ENCODE measurements at regions not wholly inside any gene's neighbourhood (a gene's known extent, or its start where the extent isn't known, plus 50 kb on each side); places are given as distances from the start of the nearest gene placed in this dataset.

DNA sequence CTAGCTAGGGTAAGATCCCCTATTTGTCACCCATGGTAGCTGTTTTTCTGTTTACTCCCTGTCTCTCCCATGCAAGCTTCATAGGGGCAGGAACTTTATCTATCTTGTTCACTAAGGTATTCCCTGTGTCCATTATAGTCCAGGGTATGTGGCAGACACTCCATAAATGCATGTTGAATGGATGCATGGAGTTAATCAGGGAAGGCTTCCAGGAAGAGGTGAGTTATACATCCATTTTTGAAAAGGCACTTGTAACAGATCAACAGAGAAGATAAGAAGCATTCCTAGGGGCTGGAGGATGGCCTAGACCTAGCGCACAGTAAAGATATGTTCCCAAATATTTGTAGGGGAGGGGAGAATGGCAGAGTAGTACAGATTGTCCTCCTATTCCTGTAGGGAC lies 130.3 kb downstream of the BUD13 start:
- DNase-seq (ENCODE audit: low read depth): no peak

DNA sequence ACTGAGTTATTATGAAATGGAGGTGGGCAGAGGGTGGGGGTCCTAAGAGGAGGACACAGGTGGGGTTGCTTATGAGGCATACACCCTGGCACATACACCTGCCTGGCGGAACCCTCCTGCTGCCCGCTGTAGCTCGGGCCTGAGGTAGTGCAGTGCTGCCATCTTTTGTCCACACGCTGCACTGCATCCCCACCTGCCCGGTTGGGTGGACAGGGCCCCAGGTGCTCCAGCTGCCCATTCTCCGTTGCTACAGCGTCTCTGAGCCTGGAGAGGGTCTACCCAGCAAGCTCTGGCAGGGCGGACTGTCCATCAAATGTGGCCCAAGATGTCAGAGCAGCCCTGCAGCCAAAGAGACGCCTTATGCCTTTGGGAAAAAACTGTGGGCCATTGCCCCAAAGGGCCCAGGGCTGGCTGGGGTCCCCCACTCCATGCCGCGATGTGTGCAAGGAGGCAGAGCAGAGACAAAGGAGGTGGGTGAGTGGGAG lies 131.2 kb downstream of the BUD13 start:
- DNase-seq (ENCODE audit: low read depth): peak; percentile 7

DNA sequence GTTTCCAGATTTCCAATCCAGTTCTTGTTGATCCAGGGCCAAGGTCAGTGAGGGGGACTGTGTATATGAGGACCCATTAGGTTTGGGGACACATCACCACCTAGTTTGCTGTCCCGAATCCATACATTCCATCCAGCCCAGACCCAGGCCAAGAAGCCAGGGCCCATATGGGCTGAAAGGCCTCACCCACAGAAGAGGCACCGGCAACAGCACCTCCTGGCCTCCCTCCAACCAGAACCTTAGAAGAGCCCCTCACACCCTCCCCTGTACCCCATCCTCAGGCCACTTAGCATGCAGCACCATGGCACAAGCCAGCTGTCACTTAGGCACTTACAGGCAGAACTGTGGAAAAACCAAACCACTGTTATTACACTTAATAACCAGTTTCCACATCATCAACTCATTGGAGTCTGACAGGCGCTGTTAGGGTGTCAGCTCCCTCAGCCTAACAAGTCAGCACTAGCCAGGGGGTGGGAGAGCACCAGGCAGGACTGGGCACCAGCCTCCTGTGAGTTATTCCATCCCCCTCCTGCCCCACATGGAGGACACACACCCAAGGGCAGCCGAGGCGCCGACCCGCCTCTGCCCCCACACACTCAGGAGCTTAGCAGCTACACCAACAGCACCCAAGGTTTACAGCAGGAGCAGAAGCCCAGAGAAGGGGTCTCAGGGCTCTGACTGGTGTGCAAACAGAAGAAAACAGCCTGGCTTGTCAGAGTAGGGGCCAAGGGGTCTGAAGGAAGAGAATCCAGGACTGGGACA lies 132.0 kb downstream of the BUD13 start:
- no peak for DNase-seq (ENCODE audit: low read depth)

DNA sequence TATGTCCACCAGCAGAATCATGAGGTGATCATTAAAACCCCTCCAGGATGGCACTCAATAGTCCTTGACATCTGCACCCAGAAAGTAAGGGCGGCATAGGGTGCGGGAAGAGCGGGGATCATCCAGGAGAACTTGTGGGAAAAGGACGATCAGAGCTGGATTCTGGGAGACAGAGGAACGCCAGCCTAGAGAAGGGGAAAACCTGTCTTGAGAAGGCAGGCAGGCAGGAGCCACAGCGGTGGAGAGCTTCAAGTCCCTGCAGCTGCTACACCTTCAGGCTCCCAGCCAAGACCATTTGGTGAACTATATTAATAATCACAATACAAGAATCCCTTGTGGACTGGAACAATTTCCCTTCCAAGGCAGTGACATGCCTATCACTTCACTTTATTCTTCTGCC lies 134.3 kb downstream of the BUD13 start:
- DNase-seq (ENCODE audit: low read depth): no peak

DNA sequence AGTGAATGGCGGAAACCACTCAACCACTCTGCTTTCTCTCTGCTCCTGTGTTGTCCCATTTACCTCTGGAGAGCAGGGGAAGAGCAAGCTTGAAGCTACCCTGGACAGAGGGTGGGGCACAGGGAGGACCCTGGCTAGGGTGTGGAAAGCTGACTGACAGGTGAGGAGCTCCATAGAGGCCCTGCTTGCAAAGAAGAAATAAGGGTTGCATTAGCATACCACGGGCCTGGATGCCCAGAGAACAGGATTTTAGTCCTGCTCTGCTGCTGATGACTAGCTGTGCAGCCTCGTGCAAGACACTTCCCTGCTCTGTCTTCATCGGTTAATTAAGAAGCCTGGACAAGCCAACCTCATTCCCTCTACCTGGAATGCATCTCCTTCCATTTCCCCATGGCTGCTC lies 135.0 kb downstream of the BUD13 start:
- DNase-seq (ENCODE audit: low read depth): no peak

DNA sequence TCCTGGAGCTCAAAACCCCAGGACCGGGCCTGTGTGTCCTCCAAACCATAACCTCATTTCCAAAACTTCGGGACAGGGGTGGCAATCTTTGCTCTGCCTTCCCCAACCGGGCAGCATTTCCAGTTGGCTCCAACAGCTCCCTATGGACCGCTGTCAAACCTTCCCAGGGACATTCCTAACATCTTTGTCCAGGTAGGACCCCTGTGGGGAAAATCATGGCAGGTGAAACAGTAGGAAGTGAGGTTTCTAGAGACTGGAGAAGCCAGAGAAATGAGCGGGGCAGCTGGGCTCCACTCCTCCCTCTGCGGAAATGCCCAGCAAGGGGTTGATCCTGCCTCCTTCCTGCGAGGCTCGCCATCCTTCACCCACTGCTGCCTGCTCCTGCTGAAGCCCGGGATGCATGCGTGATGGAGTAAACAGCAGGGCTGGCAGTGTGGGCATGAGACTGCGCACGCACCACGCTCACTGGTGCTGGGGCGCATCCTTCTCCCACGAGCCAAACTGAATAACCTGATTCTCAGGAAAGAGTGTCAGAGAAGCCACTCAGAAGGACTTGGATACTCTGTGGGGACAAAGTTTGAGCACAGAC lies 136.4 kb downstream of the BUD13 start:
- no peak for DNase-seq (ENCODE audit: low read depth)

DNA sequence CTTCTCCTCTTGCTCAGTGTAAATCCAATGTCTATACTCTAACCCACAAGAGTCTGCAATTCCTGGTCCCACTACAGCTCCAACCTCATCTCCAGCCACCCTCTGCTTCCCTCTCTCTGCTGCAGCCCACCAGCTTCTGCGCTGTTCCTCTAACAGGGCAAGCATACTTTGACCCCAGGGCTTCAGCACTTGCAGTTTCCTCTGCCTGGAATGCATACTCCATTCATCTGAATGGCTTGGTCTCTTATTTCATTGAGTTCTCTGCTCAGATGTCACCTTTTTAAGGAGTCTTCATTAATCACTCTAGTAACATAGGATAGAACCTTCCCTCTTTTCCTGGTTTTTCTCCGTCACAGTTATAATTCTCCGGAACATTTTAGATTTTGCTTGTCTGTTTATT lies 141.6 kb downstream of the BUD13 start:
- DNase-seq (ENCODE audit: low read depth): no peak

DNA sequence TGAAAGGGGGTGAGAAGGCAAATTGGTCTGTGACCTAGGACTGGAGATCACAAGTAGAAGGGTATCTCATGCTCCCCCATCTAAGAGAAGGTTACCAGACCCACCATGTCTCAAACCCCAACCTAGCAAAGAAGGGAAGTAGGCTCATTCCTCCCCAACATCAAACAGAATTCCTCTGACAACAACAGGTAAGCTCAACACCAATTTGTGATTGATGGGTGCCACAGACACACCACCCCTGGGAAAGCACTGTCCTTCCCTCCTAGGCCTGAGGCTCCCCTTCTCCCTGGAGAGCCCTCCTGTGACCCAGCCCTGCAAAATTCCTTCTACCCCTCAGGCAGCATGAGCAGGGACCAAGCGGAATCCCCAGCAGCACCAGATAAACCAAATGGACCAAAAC lies 154.3 kb downstream of the BUD13 start:
- no peak for DNase-seq (ENCODE audit: low read depth)

DNA sequence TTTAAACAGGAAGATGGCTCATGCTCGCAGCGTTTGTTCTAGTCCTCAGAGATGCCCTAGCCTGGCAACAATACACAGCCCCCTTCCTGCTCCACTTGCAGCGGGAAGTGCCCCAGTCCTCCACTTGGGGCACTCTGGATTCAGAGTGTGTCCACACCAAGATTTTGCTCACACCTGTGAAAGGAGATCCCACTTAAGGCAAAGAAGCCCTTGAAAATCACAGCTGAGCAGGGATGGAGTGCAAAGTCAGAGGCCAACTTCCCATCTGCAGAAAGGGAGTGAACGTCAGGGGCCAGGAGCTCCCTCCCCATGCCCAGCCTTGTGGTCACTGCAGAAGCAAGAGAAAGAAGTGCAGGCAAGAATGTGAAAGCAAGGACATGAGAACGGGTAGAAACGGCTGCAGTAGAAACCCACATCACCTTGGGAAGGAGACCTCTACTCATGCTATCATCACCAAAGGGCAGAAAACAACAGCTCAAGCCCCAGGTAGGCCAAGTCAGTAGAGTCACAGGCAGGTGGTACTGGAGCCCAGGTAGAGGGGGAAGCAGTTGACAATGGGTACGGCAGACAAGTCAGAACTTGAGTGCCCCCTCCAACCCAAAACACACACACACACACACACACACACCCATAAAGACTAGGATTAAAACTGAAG lies 157.4 kb downstream of the BUD13 start:
- DNase-seq (ENCODE audit: low read depth): no peak

DNA sequence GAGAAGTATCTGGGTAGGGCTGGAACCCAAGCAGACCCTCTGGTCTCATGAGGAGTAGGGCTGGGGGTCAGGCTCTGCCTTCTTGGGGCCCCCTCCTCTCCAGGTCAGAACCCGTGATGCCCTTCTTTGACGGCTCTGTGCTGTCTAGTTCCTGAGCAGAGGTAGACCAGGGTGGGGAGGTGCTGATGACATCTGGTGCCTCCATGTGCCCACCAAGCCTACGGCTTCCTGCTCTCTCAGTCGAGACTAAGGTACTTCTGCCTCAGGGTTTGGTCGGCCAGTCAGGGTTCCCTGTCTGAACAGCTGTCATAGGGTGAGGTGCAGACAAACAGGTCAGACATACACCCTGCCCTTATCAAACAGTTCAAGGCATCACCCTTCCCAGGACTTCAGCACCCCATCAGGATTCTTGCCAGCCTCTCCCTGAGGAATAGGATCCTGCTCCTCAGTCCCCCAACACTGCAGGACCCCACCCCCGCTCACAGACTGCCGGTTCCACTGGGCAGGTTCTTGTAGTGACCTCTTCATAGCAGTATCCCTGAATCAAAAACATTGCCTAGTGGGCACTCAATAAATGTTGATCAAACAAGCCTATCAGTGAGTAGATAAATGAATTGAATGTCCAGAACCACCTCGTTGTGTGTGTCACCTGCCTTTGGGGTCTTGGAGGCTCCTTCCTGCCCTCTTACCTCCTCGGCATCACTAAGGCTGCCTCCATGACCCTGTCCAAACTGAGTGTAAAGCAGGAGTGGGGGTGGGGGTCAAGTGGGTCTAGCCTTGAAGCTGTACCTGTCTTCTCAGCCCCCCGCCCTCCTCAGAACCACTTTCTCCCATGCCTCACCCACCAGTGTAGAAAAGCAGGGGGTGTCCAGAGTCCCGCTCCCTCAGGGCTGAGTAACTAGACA lies 158.2 kb downstream of the BUD13 start:
- DNase-seq (ENCODE audit: low read depth): no peak

DNA sequence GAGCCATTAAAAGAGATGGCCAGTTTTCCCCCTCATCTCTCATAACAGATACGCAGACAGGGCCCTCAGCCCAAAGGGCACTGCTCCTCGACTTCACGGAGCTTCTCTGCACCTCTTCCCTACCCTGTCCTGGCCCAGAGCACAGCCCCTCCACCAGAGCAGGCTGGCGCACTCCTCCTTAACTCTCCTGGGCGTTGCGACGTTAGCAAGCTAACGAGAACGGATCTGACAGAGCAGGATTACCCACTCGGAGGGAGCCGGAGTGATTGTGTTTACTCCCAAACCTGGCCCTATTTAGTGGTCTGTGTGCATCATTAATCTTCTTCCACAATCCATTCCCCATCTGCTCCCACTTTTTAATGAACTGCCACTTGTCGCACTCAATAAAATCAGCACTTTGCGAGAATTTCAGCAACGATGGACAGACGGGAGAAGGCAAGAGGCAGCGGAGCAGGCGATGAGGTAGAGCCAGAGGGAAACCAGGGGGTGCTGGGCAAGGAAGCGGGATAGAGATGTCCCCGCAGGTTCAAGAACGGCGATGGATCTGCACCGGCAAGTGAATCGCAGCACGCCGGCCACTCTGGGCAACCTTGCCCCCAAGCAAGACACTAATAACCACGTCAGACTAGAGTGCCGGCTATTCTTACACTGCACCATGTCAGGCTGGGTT lies 159.4 kb downstream of the BUD13 start:
- DNase-seq (ENCODE audit: low read depth): no peak

DNA sequence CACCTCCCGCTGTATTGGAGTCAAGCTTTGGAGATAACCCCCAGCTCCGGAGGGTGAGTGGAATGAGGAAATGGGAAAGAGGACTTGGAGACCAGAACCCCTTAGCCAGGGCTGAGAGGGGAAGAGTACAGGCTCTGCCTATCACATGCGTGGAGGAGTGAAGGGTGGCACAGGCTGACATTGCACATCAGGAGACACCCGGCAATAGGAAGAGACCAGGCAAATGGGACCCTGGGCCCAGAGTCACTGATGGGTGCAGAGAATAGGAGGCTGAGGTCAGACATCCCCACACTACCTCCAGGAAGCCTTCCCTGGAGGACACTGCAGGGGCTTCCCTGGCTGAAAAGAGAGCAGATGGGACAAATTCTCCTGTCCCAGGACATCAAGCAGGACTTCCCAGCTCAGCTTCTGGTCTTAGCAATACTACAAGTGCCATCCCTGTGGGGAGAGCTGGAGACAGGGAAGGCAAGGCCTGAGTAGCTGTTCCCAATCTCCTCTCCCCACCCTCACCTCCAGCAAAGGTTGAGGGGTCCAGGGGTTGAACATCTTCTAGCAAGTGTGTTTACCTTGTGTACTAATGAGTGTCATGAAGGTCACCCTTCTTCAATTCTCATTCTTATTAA lies 160.7 kb downstream of the BUD13 start:
- DNase-seq (ENCODE audit: low read depth): no peak

DNA sequence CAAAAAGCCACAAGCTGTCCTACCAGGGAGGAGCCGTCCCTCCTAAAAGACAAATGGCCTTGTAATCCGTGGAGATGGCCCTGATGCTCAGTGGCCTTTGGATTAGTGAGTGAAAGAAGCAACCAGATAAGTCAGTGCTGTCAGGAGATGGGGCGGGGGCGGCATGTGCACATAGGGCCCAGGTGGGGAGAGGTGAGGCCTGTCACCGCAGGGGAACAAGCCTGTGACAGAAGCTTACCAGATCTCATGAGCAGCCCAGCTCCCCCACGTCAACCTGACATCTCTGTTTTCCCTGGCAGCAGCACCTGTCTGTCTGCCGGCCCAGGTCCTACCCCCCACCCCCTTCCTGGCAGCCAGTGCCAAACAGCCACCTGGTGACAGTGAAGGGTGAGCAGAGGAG lies 162.6 kb downstream of the BUD13 start:
- DNase-seq (ENCODE audit: low read depth): no peak

DNA sequence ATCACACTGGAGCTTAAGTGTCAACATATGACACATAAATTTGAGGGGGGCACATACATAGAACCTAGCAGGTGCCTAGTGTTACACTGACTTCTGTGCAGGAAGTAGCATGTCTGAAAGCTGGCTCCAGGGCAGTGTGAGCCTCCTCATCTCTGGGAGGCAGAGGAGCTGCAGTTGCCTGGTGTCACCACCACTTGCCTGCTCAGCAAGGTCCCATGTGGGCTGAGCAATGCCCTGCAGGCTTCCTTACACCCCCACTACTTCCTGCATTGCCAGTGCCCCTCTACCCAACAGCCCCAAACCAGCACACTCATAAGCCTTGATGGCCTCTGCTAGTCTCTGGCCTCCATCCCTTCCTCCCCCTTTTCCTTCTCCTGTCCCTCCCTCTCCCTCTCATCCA lies 165.8 kb downstream of the BUD13 start:
- DNase-seq (ENCODE audit: low read depth): no peak

DNA sequence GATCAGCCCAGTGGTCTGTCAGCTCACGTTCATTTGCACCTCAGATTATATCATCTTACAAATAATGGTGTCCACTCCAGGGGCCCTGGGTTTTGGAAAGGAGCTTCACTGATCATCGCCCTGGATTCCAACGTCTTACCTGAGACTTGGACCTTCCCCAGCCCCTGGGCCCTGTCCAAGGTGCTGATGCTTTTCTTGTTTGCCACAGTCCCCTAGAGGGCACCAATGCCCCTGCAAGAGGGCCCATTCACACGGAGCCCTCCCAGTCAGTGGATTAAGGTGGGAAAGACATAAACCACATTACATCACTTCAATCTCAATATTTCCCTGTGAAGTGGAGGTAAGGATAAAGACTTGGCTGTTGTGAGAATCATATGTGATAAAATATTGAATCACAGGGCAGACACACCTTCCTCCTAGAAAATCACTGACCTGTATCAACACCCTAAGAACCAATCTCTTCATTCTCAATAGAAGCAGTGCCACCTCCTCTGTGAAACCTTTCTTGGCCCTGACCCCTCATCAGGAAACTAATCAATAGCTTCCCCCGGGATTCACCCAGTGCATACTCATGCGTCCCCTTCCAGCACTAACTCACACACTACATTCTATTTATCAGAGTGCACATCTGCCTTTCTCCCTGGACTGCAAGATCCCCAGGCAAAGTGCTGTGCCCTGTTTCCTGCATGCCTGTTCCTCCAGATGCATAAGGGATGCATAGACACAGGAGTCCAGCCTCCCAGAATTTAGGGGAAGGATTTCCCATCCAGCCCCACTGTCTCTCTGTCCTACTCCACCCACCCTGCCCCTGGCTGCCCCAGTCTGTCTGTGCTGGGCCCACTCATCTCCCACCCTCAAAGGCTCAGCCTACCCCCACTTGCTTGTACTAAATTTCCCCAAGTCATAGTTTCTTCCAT lies 167.0 kb downstream of the BUD13 start:
- DNase-seq (ENCODE audit: low read depth): no peak

DNA sequence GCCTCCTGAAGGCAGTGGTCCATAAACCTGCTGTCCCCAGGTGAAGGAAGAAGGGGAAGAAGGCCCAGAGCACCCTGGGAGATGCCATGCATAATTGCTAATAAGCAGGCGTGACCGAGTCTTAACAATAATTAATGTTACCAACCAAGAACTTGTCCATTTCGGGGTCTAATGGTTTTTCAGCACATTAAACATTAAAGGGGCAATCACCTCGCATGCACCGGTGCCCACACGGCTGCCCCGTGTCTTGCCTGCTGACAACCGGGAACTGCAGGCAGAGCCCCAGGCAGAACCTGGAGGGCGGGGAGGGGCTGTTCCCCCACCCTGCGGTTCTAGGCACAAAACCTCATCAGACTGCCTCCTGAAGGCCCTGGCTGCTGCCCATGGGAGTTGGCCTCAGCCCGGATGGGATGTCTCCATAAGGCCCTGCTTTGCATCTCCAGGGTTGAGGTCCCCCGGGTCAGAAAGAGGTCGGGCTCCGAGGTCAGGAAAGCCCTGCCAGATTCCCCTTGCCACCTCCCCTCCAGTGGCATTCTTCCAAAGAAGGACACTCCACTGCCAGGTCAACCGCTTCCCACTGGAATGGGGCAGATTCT lies 169.0 kb downstream of the BUD13 start:
- DNase-seq (ENCODE audit: low read depth): no peak

DNA sequence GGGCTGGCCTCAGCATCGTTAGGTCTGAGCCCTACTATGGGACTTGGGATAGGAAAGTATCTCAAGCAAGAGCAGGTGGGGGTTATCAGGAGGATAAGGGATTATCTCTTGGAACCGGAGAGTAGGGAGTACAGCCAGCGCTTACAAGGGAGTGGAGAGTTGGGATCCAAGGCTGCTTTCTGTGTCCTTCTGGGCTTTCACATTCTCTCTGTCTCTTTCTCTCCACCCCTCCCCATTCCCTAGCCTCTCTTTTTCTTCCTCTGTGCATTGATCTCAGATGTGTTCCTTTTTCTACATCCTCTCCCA lies 170.2 kb downstream of the BUD13 start:
- no peak for DNase-seq (ENCODE audit: low read depth)

DNA sequence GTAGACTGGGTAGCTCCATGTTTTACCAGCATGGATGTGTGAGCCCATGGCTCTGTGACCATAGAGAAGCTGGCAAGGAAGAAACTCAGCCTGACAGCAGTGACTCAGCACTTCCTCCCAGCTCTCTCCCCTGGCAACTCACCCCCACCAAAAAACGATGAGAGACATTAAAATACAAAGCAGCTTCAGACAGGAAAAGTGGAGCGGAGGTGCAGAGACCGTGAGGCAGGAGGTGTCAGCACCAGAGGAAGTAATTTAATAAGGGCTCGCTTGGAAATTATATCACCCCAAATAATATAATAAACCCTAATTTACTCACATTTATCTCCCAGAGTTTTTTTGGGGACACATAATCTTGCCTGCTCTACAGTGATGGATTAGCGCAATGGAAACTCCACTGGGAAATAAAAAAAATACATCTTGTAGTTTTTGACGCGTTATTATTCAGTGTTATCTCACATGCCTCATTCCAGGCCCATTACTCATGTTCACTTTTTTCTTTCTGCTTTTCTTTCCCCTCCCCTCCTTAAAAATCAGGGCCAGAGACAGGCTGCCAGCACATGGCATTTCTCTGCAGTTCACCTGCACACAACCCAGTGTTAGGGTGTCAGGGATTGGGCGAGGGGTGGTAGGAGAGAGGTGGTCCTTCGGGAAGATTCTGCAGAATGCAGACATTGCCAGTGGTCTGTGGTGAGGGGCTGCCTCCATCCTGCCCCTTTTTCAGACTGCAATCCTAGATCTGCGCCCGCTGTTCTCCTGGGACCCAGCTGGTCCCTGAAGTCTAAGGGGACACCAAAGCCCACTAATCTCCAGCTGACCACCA lies 170.8 kb downstream of the BUD13 start:
- no peak for DNase-seq (ENCODE audit: low read depth)

DNA sequence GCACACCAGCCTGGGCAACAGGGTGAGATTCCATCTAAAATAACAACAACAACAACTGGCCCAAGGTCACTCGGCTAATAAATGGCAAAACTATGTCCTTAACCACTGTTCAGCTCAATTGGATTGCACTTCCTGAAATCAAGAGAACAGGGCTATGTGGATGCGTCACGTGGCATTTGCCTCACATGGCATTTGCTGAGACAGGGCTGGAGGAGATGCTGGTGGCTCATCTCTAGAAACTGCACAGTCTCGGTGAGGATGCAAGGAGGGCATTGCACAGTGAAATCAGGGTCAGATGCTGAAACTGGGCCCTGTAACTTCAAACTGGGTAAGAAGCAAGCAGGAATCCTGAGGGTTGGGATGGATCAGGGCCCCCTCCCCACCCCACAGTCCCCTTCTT lies 171.9 kb downstream of the BUD13 start:
- no peak for DNase-seq (ENCODE audit: low read depth)

Measured in iris pigment epithelial cell (primary cell).